GM19035 (cell line): ENCODE measurements at regions not wholly inside any gene's neighbourhood (a gene's known extent, or its start where the extent isn't known, plus 50 kb on each side); places are given as distances from the start of the nearest gene placed in this dataset.
"Not testable (repeated sequence)": the region's sequence is repeated elsewhere in the genome, so short reads cannot be mapped to it uniquely, and the experiment has no call there.

Experiments
- ATAC-seq: cut with Tn5 transposase; IDR thresholded peaks from one replicate; pipeline ENCODE4 v1.9.1; 2021; ENCODE audit not compliant: unreplicated experiment

GRCh38 chr6:67000121-67000520, 1293.1 kb upstream of the EYS start:
- ATAC-seq: no peak

DNA sequence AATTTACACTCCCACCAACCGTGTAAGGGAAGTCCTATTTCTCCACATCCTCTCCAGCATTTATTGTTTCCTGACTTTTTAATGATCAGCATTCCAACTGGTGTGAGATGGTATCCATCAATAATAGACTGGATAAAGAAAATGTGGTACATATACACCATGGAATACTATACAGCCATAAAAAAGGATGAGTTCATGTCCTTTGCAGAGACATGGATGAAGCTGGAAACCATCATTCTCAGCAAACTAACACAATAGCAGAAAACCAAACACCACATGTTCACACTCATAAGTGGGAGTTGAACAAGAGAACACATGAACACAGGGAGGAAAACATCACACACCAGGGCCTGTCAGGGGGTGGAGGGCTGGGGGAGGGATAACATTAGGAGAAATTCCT, 1290.6 kb upstream of the EYS start:
- not testable (repeated sequence) for ATAC-seq

- no peak for ATAC-seq
Observed at GRCh38 chr6:66995669-66996068, 1288.6 kb upstream of the EYS start.

DNA sequence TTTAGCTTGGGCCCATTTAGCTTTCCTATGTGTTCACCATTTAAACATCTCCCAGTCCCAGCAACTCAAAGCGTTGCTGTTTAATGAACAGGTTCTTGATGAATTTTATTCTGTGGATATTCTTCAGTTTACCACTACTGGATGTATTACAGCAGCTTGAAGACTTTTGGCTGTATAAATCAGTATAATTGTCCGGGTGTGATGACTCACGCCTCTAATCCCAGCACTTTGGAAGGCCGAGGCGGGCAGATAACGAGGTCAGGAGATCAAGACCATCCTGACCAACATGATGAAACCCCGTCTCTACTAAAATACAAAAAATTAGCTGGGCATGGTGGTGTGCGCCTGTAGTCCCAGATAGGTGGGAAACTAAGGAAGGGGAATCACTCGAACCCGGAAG, 1286.7 kb upstream of the EYS start:
- not testable (repeated sequence) for ATAC-seq

DNA sequence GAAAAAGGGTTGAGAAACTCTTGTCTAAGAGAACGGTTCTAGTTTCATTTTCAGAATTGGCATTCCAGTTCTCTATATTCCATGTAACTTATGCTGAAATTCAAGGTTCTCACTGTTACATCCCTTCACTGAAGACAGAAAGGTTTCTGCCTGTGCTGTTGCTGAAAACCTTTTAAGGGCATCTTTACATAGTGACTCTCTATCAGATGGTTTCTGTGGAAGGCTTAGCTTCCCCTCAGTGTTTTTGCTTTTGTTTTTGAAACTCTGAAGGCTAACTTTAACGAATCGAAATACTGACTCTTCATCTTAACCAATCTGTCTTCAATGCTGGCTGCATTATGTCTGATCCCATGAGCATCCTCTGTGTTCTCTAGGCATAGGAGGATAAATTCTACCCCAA, 1286.2 kb upstream of the EYS start:
- ATAC-seq: no peak

- ATAC-seq: no peak
Observed at GRCh38 chr6:66992660-66993059, 1285.6 kb upstream of the EYS start.

DNA sequence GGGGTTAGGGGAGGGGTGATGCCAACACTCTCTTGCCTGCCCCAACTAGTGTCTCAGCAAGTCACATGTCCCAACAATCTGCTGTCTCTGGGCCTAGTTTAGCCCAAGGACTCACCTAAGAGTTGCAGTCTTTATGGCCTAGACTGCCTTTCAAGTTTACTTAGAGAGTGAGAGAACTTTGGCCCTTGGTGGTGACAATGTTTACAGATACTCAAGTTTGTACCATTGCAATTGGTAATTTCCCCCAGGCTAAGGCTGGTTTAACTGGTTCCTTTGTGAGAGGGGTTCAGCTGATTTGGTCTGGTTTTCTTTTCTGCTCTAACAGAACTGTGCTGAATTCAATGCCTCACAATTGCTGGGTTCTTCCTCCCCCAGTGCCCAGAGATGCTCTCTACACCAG, 1279.9 kb upstream of the EYS start:
- ATAC-seq: no peak

DNA sequence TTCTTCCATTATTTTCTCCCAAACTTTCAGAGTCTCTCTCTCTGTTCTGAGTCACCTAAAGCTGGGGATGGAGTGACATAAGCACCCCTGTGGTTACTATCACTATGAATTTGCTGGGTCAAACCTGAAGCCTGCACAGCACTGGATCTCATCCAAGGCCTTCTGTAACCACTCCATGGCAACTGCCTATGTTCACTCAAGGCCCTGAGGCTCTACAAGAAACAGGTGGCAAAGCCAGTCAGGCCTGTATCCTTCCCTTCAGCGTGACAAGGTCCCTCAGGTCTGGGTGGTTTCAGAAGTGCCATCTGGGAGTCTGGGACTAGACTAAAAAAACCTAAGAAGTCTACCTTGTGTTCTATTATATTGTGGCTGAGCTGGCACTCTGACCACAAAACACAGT, 1278.8 kb upstream of the EYS start:
- no peak for ATAC-seq

DNA sequence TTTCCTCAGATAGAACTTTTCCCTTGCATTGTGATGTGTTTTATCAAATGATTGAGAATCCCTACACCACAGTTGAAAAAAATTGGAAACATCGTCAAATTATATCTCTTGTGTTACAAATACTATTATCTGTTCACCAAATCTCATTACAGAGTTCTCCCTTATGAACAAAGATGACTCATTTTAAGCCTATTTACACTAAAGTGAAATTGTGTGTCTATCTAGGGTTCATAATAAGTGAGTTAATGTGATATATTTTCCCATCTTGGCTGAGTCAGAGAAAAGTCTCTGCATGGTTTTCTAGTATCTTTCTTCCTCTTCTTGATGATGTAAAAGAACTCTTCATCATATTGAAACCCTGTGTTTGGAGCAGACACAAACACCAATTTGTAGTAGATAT, 1263.3 kb upstream of the EYS start:
- no peak for ATAC-seq

DNA sequence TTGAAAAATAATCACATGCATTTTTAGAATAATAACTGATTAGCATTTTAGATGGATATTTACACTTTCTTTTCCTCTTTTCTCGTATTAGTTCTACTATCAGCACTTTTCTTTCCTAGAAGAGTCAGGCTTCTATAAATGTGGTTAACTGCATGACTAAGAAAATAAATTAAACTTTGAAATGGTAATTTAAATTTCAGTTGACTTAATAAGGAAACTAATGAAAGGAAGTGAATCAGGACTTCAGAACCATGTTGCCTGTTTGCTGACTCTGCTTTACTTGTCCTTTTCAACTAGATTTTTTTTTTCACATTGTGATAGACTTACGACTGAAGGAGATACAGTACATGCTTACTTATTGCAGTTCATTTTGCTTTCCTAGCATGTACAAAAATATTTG, 1258.2 kb upstream of the EYS start:
- no peak for ATAC-seq

GRCh38 chr6:66964216-66964615, 1257.2 kb upstream of the EYS start:
- ATAC-seq: no peak

DNA sequence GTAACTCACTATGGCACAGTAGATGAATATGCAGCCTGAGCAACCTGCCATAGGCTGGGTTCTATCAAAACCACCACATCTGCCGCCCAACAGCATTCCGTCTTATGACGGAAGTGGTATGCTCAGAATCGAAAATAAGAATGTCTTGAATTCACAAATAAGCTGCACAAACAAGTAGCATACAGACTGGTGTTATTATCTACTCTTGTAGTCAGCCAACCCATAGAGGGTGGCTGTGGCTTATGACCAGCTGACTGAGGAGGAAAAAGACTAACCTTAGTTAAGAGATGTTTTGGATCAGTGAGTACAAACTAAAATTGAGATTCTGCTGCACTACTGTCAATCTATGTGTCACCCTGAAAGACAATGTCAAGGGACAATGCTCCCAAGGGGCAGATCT, 1255.1 kb upstream of the EYS start:
- no peak for ATAC-seq

- no peak for ATAC-seq
Observed at GRCh38 chr6:66961191-66961590, 1254.2 kb upstream of the EYS start.

DNA sequence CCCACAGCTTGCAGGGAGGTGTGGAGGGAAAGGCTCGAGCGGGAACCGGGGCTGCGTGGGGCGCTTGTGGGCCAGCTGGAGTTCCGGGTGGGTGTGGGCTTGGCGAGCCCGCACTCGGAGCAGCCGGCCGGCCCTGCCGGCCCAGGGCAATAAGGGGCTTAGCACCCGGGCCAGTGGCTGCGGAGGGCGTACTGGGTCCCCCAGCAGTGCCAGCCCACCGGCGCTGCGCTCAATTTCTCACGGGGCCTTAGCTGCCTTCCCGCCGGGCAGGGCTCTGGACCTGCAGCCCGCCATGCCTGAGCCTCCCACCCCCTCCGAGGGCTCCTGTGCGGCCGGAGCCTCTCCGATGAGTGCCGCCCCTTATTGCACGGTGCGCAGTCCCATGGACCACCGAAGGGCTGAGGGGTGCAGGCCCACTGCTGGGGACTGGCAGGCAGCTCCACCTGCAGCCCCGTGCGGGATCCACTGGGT, 1242.2 kb upstream of the EYS start:
- no peak for ATAC-seq

DNA sequence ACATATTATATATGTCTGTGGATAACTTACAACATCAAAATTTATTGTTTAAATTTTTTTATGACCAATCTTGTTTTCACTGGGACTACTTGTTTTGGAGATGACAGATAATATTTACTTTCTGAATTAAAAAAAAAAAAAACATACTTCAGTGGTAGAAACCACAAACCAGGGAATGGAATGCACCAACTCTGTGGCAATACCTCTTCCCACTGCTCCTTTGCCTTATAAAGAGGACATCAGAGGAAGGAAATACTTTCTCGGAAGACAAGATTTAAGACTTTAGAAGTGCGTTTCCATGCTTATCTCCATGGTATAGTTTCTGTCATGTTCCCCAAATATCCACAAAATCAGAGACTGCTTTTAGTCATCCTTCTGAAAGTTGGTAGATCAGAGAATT, 1241.1 kb upstream of the EYS start:
- ATAC-seq: no peak

DNA sequence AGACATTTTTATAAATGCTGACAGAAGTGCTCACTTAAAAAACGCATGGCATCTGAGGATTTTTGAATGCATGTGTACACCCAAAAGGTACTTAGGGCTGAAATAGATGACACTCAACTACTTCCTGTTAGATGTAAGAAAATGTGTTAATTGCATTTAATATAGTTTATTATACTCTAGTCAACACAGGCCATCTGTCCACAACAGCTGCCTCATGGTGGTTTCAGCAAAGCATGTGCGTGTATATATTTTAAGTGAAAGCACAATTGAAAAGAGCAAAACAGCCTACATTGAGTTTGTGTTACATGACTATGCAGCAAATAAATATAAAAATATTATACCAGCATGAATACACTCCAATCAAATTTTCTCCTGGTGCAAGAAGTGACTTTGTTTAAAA, 1233.0 kb upstream of the EYS start:
- no peak for ATAC-seq

- no peak for ATAC-seq
Observed at GRCh38 chr6:66937180-66937579, 1230.2 kb upstream of the EYS start.

GRCh38 chr6:66935612-66936011, 1228.6 kb upstream of the EYS start:
- ATAC-seq: no peak

GRCh38 chr6:66931787-66932186, 1224.8 kb upstream of the EYS start:
- ATAC-seq: no peak

GRCh38 chr6:66930559-66931290, 1223.7 kb upstream of the EYS start:
- ATAC-seq: no peak

- ATAC-seq: no peak
Observed at GRCh38 chr6:66926060-66926459, 1219.0 kb upstream of the EYS start.

DNA sequence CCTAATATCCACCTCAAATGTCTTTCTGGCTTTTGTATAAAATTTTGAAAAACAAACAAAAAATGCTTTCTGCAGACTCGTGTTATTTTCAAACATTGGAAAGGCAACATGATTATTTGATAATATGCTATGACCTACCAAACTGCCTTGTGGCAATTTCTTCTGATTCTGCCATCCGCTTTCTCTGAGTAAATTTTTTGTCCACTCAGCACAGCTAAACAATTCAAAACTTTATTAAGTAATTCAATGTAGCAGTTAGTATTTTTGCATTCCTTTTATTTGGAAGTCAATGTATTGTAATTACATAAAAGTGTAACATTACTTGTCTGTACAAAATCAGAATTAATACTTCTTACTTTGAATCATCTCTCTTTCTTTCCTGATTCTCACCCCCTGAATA, 1206.6 kb upstream of the EYS start:
- no peak for ATAC-seq

DNA sequence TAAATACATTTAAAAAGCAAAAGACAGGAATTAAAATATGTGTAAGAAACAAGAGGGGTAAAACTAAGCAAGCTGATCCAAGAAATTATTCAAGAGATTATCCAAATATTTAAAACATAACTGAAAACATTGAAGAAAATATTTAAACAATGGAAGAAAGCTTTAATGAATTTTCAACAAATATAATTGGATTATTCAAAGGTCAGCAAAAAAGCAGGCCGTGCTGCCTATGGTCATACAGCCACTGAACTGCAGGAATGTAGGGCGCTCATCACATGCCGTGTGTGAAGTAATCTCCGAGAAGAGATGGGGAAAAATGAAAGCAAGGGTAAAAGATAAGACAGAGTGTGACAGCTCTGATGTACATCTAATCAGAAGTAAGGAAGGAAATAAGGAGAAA, 1195.4 kb upstream of the EYS start:
- ATAC-seq: no peak
